Erythroblast (primary cell): ENCODE measurements at regions not wholly inside any gene's neighbourhood (a gene's known extent, or its start where the extent isn't known, plus 50 kb on each side); places are given as distances from the start of the nearest gene placed in this dataset.

ENCODE experiments used
- GATA1 ChIP-seq: IDR thresholded peaks from 2 replicates; pipeline ENCODE4 v1.6.1; 2011; ENCODE audit warnings: low read depth, mild to moderate bottlenecking, control low read depth, low read length, moderate library complexity
- POLR2A ChIP-seq: IDR thresholded peaks from 2 replicates; pipeline ENCODE4 v1.6.1; 2011; ENCODE audit warnings: mild to moderate bottlenecking, low read length

DNA sequence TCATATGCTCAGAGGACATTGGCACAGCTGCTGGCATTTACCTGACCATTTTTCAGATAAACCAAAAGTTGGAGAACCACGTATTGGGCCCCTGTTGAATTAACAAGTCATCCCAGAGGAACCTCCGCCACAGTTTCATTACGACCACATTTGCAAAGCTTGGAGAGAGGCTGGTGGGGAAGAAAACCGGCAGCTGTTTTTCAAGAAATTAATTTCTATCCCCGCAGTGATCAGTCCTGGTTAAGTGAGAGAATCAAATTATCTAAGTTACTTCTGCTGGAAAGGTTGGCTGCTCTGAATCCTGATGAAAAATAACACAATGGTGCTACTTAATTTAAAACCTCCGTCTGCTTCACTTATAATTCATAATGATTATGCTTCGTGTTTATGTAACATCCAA, 737.1 kb upstream of the AUTS2 start:
- TF ChIP-seq POLR2A (no peak), GATA1 (no peak)
